A549 (cell line): ENCODE measurements at regions not wholly inside any gene's neighbourhood (a gene's known extent, or its start where the extent isn't known, plus 50 kb on each side); places are given as distances from the start of the nearest gene placed in this dataset.

Source experiments
- EP300 ChIP-seq, 2 experiments: fragments of >200 bp; sonication (Bioruptor Twin); formaldehyde crosslinking; IDR thresholded peaks; 2 replicates in 1 of 2; 3 replicates in 1 of 2; pipeline ENCODE4 v1.6.1; 2016 to 2017
- MAFK ChIP-seq: fragments of 450-650 bp; IDR thresholded peaks from 2 replicates; pipeline ENCODE4 v1.6.1; 2014; ENCODE audit not compliant: partially characterized antibody
- MAZ ChIP-seq: fragments of 150-350 bp; IDR thresholded peaks from 2 replicates; pipeline ENCODE4 v1.6.1; 2014; ENCODE audit warnings: antibody characterized with exemption, low read depth, low read length, borderline replicate concordance
- MYC ChIP-seq: IDR thresholded peaks from 2 replicates; pipeline ENCODE4 v1.6.1; 2012; ENCODE audit warnings: mild to moderate bottlenecking, inconsistent platforms, low read length, improper control_type of control experiment, borderline replicate concordance
- NFE2L2 ChIP-seq: fragments of 150-350 bp; conservative IDR thresholded peaks from 2 replicates; pipeline ENCODE4 v1.6.1; 2014; ENCODE audit warnings: low read length
- POLR2A ChIP-seq: IDR thresholded peaks from 2 replicates; pipeline ENCODE4 v1.6.1; 2012; ENCODE audit warnings: mild to moderate bottlenecking, low read length
- TF ChIP-seq, protein P1 (sequence below): fragments of >200 bp; sonication (Bioruptor Twin); formaldehyde crosslinking; IDR thresholded peaks from 3 replicates; pipeline ENCODE4 v1.5.1; 2016

DNA sequence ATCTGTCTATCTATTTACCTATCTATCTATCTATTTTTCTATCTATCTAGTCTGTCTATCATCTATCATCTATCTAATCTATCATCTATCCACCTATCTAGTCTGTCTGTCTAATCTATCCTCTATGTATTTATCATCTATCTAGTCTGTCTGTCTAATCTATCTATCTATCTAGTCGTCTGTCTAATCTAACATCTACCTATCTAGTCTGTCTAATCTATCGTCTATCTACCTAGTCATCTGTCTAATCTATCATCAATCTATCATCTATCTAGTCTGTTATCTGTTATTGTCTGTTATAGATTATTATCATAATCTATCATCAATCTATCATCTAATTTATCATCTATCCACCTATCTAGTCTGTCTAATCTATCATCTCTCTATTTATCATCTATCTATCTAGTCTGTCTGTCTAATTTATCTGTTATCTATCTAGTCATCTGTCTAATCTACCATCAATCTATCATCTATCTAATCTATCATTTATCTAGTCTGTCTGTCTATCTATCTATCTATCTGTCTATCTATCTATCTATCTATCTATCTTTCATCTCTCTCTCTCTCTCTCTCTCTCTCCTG lies 80.2 kb upstream of the ZNF618 start:
- TF ChIP-seq MAFK, result no peak
- TF ChIP-seq, protein P1, sequence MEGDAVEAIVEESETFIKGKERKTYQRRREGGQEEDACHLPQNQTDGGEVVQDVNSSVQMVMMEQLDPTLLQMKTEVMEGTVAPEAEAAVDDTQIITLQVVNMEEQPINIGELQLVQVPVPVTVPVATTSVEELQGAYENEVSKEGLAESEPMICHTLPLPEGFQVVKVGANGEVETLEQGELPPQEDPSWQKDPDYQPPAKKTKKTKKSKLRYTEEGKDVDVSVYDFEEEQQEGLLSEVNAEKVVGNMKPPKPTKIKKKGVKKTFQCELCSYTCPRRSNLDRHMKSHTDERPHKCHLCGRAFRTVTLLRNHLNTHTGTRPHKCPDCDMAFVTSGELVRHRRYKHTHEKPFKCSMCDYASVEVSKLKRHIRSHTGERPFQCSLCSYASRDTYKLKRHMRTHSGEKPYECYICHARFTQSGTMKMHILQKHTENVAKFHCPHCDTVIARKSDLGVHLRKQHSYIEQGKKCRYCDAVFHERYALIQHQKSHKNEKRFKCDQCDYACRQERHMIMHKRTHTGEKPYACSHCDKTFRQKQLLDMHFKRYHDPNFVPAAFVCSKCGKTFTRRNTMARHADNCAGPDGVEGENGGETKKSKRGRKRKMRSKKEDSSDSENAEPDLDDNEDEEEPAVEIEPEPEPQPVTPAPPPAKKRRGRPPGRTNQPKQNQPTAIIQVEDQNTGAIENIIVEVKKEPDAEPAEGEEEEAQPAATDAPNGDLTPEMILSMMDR, result no peak
- TF ChIP-seq MAZ, result no peak
- no peak for TF ChIP-seq MYC
- no peak for TF ChIP-seq POLR2A
- no peak for TF ChIP-seq EP300 (IDR thresholded peaks at IDR 0.05)
- no peak for TF ChIP-seq NFE2L2
